Fibroblast of lung (primary cell): ENCODE measurements at regions not wholly inside any gene's neighbourhood (a gene's known extent, or its start where the extent isn't known, plus 50 kb on each side); places are given as distances from the start of the nearest gene placed in this dataset.

Experiments
- DNase-seq, 2 donors: peaks; one replicate each; pipeline versions ENCODE4 v3.0.0 to v3.0.0-alpha.2; 2010; ENCODE audit warnings: low read depth in 2 of 2
- H2AFZ ChIP-seq: 2 replicates; pipeline ENCODE4 v1.5.1; 2012; ENCODE audit warnings: low read length, control low read depth, inconsistent platforms
- H3K27ac ChIP-seq: 2 replicates; pipeline ENCODE4 v1.5.1; 2011; ENCODE audit warnings: low read length, control low read depth; ENCODE audit not compliant: insufficient read depth
- H3K27me3 ChIP-seq: 2 replicates; pipeline ENCODE4 v1.5.1; 2011; ENCODE audit warnings: mild to moderate bottlenecking, low read length; ENCODE audit not compliant: control insufficient read depth, insufficient read depth
- H3K36me3 ChIP-seq: 2 replicates; pipeline ENCODE4 v1.5.1; 2011; ENCODE audit warnings: low read length; ENCODE audit not compliant: control insufficient read depth, insufficient read depth
- H3K4me1 ChIP-seq: 2 replicates; pipeline ENCODE4 v1.5.1; 2011; ENCODE audit warnings: low read length; ENCODE audit not compliant: control insufficient read depth, insufficient read depth; ENCODE audit errors: extremely low read depth
- H3K4me2 ChIP-seq: 2 replicates; pipeline ENCODE4 v1.5.1; 2011; ENCODE audit warnings: low read length, control low read depth; ENCODE audit not compliant: insufficient read depth; ENCODE audit errors: extremely low read depth
- H3K4me3 ChIP-seq, 4 experiments: fragments of 200-600 bp in 1 of 4; sonication (generic) in 1 of 4; replicated peaks in 1 of 4; 2 replicates each; pipeline ENCODE4 v1.5.1; 2011 to 2016; ENCODE audit warnings: low read length in 4 of 4, low read depth in 3 of 4, mild to moderate bottlenecking in 3 of 4, control low read depth in 2 of 4, inconsistent platforms in 1 of 4, mixed read lengths in 1 of 4; ENCODE audit not compliant: insufficient read depth in 1 of 4; ENCODE audit errors: control extremely low read depth in 1 of 4
- H3K79me2 ChIP-seq: 2 replicates; pipeline ENCODE4 v1.5.1; 2012; ENCODE audit warnings: mild to moderate bottlenecking, low read length, inconsistent platforms; ENCODE audit not compliant: control insufficient read depth, insufficient read depth
- H3K9ac ChIP-seq: 2 replicates; pipeline ENCODE4 v1.5.1; 2011; ENCODE audit warnings: mild to moderate bottlenecking, low read length, control low read depth; ENCODE audit not compliant: insufficient read depth
- H3K9me3 ChIP-seq: 2 replicates; pipeline ENCODE4 v1.5.1; 2012; ENCODE audit warnings: low read depth, low read length; ENCODE audit not compliant: control insufficient read depth, insufficient read depth
- H4K20me1 ChIP-seq: 2 replicates; pipeline ENCODE4 v1.5.1; 2011; ENCODE audit warnings: low read length; ENCODE audit not compliant: control insufficient read depth, insufficient read depth; ENCODE audit errors: extremely low read depth
- EZH2 ChIP-seq: IDR thresholded peaks from 2 replicates; pipeline ENCODE4 v1.5.1; 2012; ENCODE audit warnings: low read length, control low read depth, mild to moderate bottlenecking; ENCODE audit errors: missing control alignments
- TF ChIP-seq, protein P1 (sequence below), 2 donors: IDR thresholded peaks in 1 of 2; conservative IDR thresholded peaks in 1 of 2; 1 replicate in 1 of 2; 2 replicates in 1 of 2; pipeline ENCODE4 v1.5.1; 2011 to 2012; ENCODE audit warnings: low read length in 2 of 2, control low read depth in 1 of 2, inconsistent platforms in 1 of 2, low read depth in 1 of 2, mild to moderate bottlenecking in 1 of 2

- peak overlapping the region; percentile 78 for H2AFZ ChIP-seq
- no peak overlapping the region for H3K9ac ChIP-seq
- TF ChIP-seq, protein P1, sequence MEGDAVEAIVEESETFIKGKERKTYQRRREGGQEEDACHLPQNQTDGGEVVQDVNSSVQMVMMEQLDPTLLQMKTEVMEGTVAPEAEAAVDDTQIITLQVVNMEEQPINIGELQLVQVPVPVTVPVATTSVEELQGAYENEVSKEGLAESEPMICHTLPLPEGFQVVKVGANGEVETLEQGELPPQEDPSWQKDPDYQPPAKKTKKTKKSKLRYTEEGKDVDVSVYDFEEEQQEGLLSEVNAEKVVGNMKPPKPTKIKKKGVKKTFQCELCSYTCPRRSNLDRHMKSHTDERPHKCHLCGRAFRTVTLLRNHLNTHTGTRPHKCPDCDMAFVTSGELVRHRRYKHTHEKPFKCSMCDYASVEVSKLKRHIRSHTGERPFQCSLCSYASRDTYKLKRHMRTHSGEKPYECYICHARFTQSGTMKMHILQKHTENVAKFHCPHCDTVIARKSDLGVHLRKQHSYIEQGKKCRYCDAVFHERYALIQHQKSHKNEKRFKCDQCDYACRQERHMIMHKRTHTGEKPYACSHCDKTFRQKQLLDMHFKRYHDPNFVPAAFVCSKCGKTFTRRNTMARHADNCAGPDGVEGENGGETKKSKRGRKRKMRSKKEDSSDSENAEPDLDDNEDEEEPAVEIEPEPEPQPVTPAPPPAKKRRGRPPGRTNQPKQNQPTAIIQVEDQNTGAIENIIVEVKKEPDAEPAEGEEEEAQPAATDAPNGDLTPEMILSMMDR (conservative IDR thresholded peaks at IDR 0.05 in 1 of 2, IDR thresholded peaks at IDR 0.05 in 1 of 2; ENCODE audit: low read depth in 1 of 2, low read length in 2 of 2), result peak; percentile 28 to 34
- no peak for TF ChIP-seq EZH2
- H4K20me1 ChIP-seq, result no peaks in the 10 kb centered on the region
- H3K4me1 ChIP-seq, result peaks cover 26% of the 10 kb centered on the region
- H3K9me3 ChIP-seq, result no peaks in the 10 kb centered on the region
- peak overlapping the region; percentile 49 for H3K4me2 ChIP-seq
- no peaks in the 10 kb centered on the region for H3K27me3 ChIP-seq
- no peaks in the 10 kb centered on the region for H3K79me2 ChIP-seq
- no peak overlapping the region for H3K4me3 ChIP-seq
- H3K27ac ChIP-seq, result peak overlapping the region; percentile 75
- H3K36me3 ChIP-seq, result no peaks in the 10 kb centered on the region
- peak; percentile 61 to 63 for DNase-seq
Measured at GRCh38 chr6:17012421-17013225, 89.2 kb upstream of the STMND1 start.

- no peak overlapping the region for H3K4me3 ChIP-seq
- no peaks in the 10 kb centered on the region for H3K79me2 ChIP-seq
- no peak overlapping the region for H3K9ac ChIP-seq
- TF ChIP-seq, protein P1 (conservative IDR thresholded peaks at IDR 0.05 in 1 of 2, IDR thresholded peaks at IDR 0.05 in 1 of 2; ENCODE audit: low read depth in 1 of 2, low read length in 2 of 2), result no peak
- no peak for TF ChIP-seq EZH2
- H4K20me1 ChIP-seq, result no peaks in the 10 kb centered on the region
- peak overlapping the region; percentile 78 for H2AFZ ChIP-seq
- H3K27ac ChIP-seq, result peak overlapping the region; percentile 75
- H3K36me3 ChIP-seq, result no peaks in the 10 kb centered on the region
- H3K9me3 ChIP-seq, result no peaks in the 10 kb centered on the region
- DNase-seq, result no peak
- H3K4me2 ChIP-seq, result no peak overlapping the region
- H3K4me1 ChIP-seq, result peaks cover 26% of the 10 kb centered on the region
- no peaks in the 10 kb centered on the region for H3K27me3 ChIP-seq
Measured at GRCh38 chr6:17011985-17012384, 89.9 kb upstream of the STMND1 start.

DNA sequence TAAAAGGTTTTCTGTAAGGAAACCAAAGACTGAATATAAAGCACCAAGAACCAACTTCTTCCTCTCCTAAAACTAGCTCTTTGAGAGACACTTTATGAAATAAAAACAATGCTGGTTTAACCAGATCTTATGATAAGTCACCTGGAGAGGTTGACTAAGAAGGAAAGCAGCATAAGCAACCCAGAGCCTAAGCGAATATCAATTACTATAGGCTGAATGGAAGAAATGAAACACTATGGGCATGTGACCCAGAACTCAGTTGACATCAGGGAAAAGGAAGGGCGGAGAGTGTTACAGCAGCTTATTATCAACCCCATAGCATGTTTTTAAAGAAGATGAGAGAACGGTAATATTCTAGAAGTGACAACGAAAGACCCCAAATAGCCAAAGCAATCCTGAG lies 94.1 kb upstream of the STMND1 start:
- H3K36me3 ChIP-seq, result no peaks in the 10 kb centered on the region
- no peaks in the 10 kb centered on the region for H3K27me3 ChIP-seq
- H3K4me3 ChIP-seq, result no peak overlapping the region
- no peaks in the 10 kb centered on the region for H4K20me1 ChIP-seq
- H3K27ac ChIP-seq, result no peak overlapping the region
- no peak overlapping the region for H3K4me2 ChIP-seq
- peaks cover 8% of the 10 kb centered on the region for H3K4me1 ChIP-seq
- TF ChIP-seq, protein P1 (conservative IDR thresholded peaks at IDR 0.05 in 1 of 2, IDR thresholded peaks at IDR 0.05 in 1 of 2; ENCODE audit: low read depth in 1 of 2, low read length in 2 of 2), result no peak
- no peak for TF ChIP-seq EZH2
- H3K9me3 ChIP-seq, result no peaks in the 10 kb centered on the region
- no peaks in the 10 kb centered on the region for H3K79me2 ChIP-seq
- no peak overlapping the region for H3K9ac ChIP-seq
- DNase-seq, result no peak
- no peak overlapping the region for H2AFZ ChIP-seq
